ENCODE measurements at regions not wholly inside any gene's neighbourhood (a gene's known extent, or its start where the extent isn't known, plus 50 kb on each side); places are given as distances from the start of the nearest gene placed in this dataset.

- POLR2A ChIA-PET = no interaction called here
- no peak for TF ChIP-seq CTCF (IDR thresholded peaks at IDR 0.05)
- no peaks in the 10 kb centered on the region for H3K4me1 Mint-ChIP-seq (ENCODE audit: low read depth)
- no peak overlapping the region for H3K4me3 Mint-ChIP-seq
- peaks cover 12% of the 10 kb centered on the region for H3K27me3 Mint-ChIP-seq
- H3K36me3 Mint-ChIP-seq (ENCODE audit: low read depth) = no peaks in the 10 kb centered on the region
- intact Hi-C loops (cut with micrococcal nuclease) = no loop called here
- no peak overlapping the region for H3K27ac Mint-ChIP-seq
- no peak for ATAC-seq
- DNase-seq = no peak
- CTCF ChIA-PET = interaction anchor here (2.2 kb wide), 1 partner anchor 13 kb away, joined by 7 read pairs; no protein-coding TSS in a partner anchor
- H3K9me3 Mint-ChIP-seq = no peaks in the 10 kb centered on the region
Measured at GRCh38 chr2:240246173-240246820, 105.8 kb upstream of the OTOS start.

GRCh38 chr2:240247241-240247867, 106.9 kb upstream of the OTOS start:
- no peak for DNase-seq
- Mint-ChIP-seq H3K4me3 (no peak overlapping the region), H3K4me1 (ENCODE audit: low read depth) (no peaks in the 10 kb centered on the region), H3K27ac (no peak overlapping the region), H3K9me3 (no peaks in the 10 kb centered on the region), H3K36me3 (ENCODE audit: low read depth) (no peaks in the 10 kb centered on the region), H3K27me3 (peaks cover 8% of the 10 kb centered on the region)
- intact Hi-C loops (cut with micrococcal nuclease) = no loop called here
- POLR2A ChIA-PET = no interaction called here
- CTCF ChIA-PET = interaction anchor here (2.2 kb wide), 1 partner anchor 15 kb away, joined by 7 read pairs; no protein-coding TSS in a partner anchor
- ATAC-seq = no peak
- TF ChIP-seq CTCF (IDR thresholded peaks at IDR 0.05) = no peak

- ChIA-PET POLR2A (no interaction called here), CTCF (interaction anchor here (2.2 kb wide), 1 partner anchor 15 kb away, joined by 7 read pairs; no protein-coding TSS in a partner anchor)
- DNase-seq (no peak), ATAC-seq (no peak)
- Mint-ChIP-seq H3K4me1 (ENCODE audit: low read depth) (no peaks in the 10 kb centered on the region), H3K36me3 (ENCODE audit: low read depth) (no peaks in the 10 kb centered on the region), H3K27ac (no peak overlapping the region), H3K4me3 (no peak overlapping the region), H3K27me3 (peaks cover 8% of the 10 kb centered on the region), H3K9me3 (no peaks in the 10 kb centered on the region)
- TF ChIP-seq CTCF (IDR thresholded peaks at IDR 0.05) = no peak
- intact Hi-C loops (cut with micrococcal nuclease) = no loop called here
Measured at GRCh38 chr2:240247868-240248720, 107.6 kb upstream of the OTOS start.

GRCh38 chr2:240248721-240249422, 108.4 kb upstream of the OTOS start:
- ChIA-PET POLR2A (no interaction called here), CTCF (interaction anchor here (2.2 kb wide), 1 partner anchor 16 kb away, joined by 7 read pairs; no protein-coding TSS in a partner anchor)
- intact Hi-C loops (cut with micrococcal nuclease) = no loop called here
- no peak for ATAC-seq
- no peak for DNase-seq
- H3K9me3 Mint-ChIP-seq = no peaks in the 10 kb centered on the region
- TF ChIP-seq CTCF (IDR thresholded peaks at IDR 0.05) = no peak
- H3K27me3 Mint-ChIP-seq = peaks cover 8% of the 10 kb centered on the region
- no peak overlapping the region for H3K4me3 Mint-ChIP-seq
- no peak overlapping the region for H3K27ac Mint-ChIP-seq
- no peaks in the 10 kb centered on the region for H3K36me3 Mint-ChIP-seq (ENCODE audit: low read depth)
- H3K4me1 Mint-ChIP-seq (ENCODE audit: low read depth) = no peaks in the 10 kb centered on the region

Measured in activated CD8-positive, alpha-beta T cell treated with anti-CD3 and anti-CD28 coated beads for 36 hours (primary cell).